Suprapubic skin (tissue), 4 donors: ENCODE measurements at regions not wholly inside any gene's neighbourhood (a gene's known extent, or its start where the extent isn't known, plus 50 kb on each side); places are given as distances from the start of the nearest gene placed in this dataset.

Source experiments
- DNase-seq, 2 donors: peaks; one replicate each; pipeline ENCODE4 v3.0.0-alpha.2; 2019; ENCODE audit warnings: low spot score in 2 of 2
- H3K27ac ChIP-seq: fragments of 200-600 bp; sonication (generic); one replicate; pipeline ENCODE4 v1.5.1; 2019
- H3K27me3 ChIP-seq: fragments of 200-600 bp; sonication (generic); one replicate; pipeline ENCODE4 v1.5.1; 2019
- H3K36me3 ChIP-seq: fragments of 200-600 bp; sonication (generic); one replicate; pipeline ENCODE4 v1.5.1; 2019
- H3K4me1 ChIP-seq: fragments of 200-600 bp; sonication (generic); one replicate; pipeline ENCODE4 v1.5.1; 2019
- H3K4me3 ChIP-seq: fragments of 200-600 bp; sonication (generic); one replicate; pipeline ENCODE4 v1.5.1; 2019; ENCODE audit warnings: mild to moderate bottlenecking
- H3K9me3 ChIP-seq: fragments of 200-600 bp; sonication (generic); one replicate; pipeline ENCODE4 v1.5.1; 2019
- CTCF ChIP-seq, 2 donors: fragments of 200-600 bp in 1 of 2; fragments of 450-650 bp in 1 of 2; sonication (generic) in 1 of 2; IDR thresholded peaks; one replicate each; pipeline ENCODE4 v1.5.1; 2016 to 2019; ENCODE audit warnings: antibody characterized with exemption in 2 of 2, mild to moderate bottlenecking in 1 of 2, moderate library complexity in 1 of 2
- EP300 ChIP-seq: sonication (generic); formaldehyde crosslinking; IDR thresholded peaks from one replicate; pipeline ENCODE4 v1.6.1; 2017; ENCODE audit warnings: antibody characterized with exemption
- POLR2A ChIP-seq, 2 donors: fragments of 450-650 bp; IDR thresholded peaks; one replicate each; pipeline ENCODE4 v1.6.1; 2017; ENCODE audit warnings: antibody characterized with exemption in 2 of 2, mild to moderate bottlenecking in 2 of 2, moderate library complexity in 2 of 2
- POLR2AphosphoS5 ChIP-seq, 3 donors: sonication (generic); formaldehyde crosslinking; IDR thresholded peaks; one replicate each; pipeline ENCODE4 v1.6.1; 2017; ENCODE audit warnings: antibody characterized with exemption in 3 of 3
- WGBS: methylation state at CpG from one replicate; pipeline ENCODE4 v1.1.5; 2018; 5-methylcytosine and 5-hydroxymethylcytosine counted together

GRCh38 chr5:6176102-6176693 is 202.1 kb downstream of the MED10 start:
- Histone ChIP-seq H3K4me1 (no peaks in the 10 kb centered on the region), H3K27ac (no peak overlapping the region), H3K27me3 (peaks cover under 1% of the 10 kb centered on the region), H3K36me3 (no peaks in the 10 kb centered on the region), H3K4me3 (no peak overlapping the region), H3K9me3 (no peaks in the 10 kb centered on the region)
- 44% methylated on average over 5 of the region's 5 CpGs for WGBS
- TF ChIP-seq POLR2AphosphoS5 (IDR thresholded peaks at IDR 0.05) (no peak), CTCF (IDR thresholded peaks at IDR 0.05) (no peak), EP300 (no peak), POLR2A (IDR thresholded peaks at IDR 0.05) (no peak)
- no peak for DNase-seq

- no peak for TF ChIP-seq CTCF (IDR thresholded peaks at IDR 0.05)
- no peak for TF ChIP-seq EP300
- TF ChIP-seq POLR2AphosphoS5 (IDR thresholded peaks at IDR 0.05): no peak
- TF ChIP-seq POLR2A (IDR thresholded peaks at IDR 0.05): no peak
- no peak overlapping the region for H3K4me3 ChIP-seq
- H3K9me3 ChIP-seq: no peaks in the 10 kb centered on the region
- H3K36me3 ChIP-seq: no peaks in the 10 kb centered on the region
- 66% methylated on average over 6 of the region's 6 CpGs for WGBS
- H3K27ac ChIP-seq: no peak overlapping the region
- H3K27me3 ChIP-seq: no peaks in the 10 kb centered on the region
- DNase-seq: no peak
- H3K4me1 ChIP-seq: no peaks in the 10 kb centered on the region
Measured at GRCh38 chr5:6175172-6175854, 203.0 kb downstream of the MED10 start.

- 85% methylated on average over 4 of the region's 4 CpGs for WGBS
Measured at GRCh38 chr5:6169660-6170059, 208.7 kb downstream of the MED10 start.

GRCh38 chr5:6166698-6167394 is 211.5 kb downstream of the MED10 start:
- Histone ChIP-seq H3K4me3 (no peak overlapping the region), H3K9me3 (no peaks in the 10 kb centered on the region), H3K4me1 (no peaks in the 10 kb centered on the region), H3K27ac (no peak overlapping the region), H3K36me3 (no peaks in the 10 kb centered on the region), H3K27me3 (peaks cover 3% of the 10 kb centered on the region)
- no peak for DNase-seq
- WGBS: 60% methylated on average over 2 of the region's 2 CpGs
- TF ChIP-seq POLR2A (IDR thresholded peaks at IDR 0.05) (no peak), EP300 (no peak), CTCF (IDR thresholded peaks at IDR 0.05) (no peak), POLR2AphosphoS5 (IDR thresholded peaks at IDR 0.05) (no peak)

More at GRCh38 chr5:6169660-6170059, 208.7 kb downstream of the MED10 start:
- DNase-seq: no peak
- TF ChIP-seq POLR2AphosphoS5 (IDR thresholded peaks at IDR 0.05) (no peak), POLR2A (IDR thresholded peaks at IDR 0.05) (no peak), CTCF (IDR thresholded peaks at IDR 0.05) (no peak), EP300 (no peak)
- Histone ChIP-seq H3K27me3 (no peaks in the 10 kb centered on the region), H3K4me3 (no peak overlapping the region), H3K27ac (no peak overlapping the region), H3K36me3 (no peaks in the 10 kb centered on the region), H3K4me1 (no peaks in the 10 kb centered on the region), H3K9me3 (no peaks in the 10 kb centered on the region)

GRCh38 chr5:6163913-6164312 is 214.4 kb downstream of the MED10 start:
- H3K36me3 ChIP-seq: no peaks in the 10 kb centered on the region
- peaks cover 3% of the 10 kb centered on the region for H3K27me3 ChIP-seq
- TF ChIP-seq EP300: no peak
- TF ChIP-seq POLR2AphosphoS5 (IDR thresholded peaks at IDR 0.05): no peak
- TF ChIP-seq POLR2A (IDR thresholded peaks at IDR 0.05): no peak
- no peak for TF ChIP-seq CTCF (IDR thresholded peaks at IDR 0.05)
- H3K27ac ChIP-seq: no peak overlapping the region
- no peak overlapping the region for H3K4me3 ChIP-seq
- H3K4me1 ChIP-seq: peaks cover 5% of the 10 kb centered on the region
- no peak for DNase-seq
- no peaks in the 10 kb centered on the region for H3K9me3 ChIP-seq
- 83% methylated on average over 6 of the region's 6 CpGs for WGBS
